GM12892 (cell line): ENCODE measurements at regions not wholly inside any gene's neighbourhood (a gene's known extent, or its start where the extent isn't known, plus 50 kb on each side); places are given as distances from the start of the nearest gene placed in this dataset.
A peak's percentile ranks its signal among the peaks of the same experiment; 100 is the strongest.

Experiments used
- DNase-seq: peaks from one replicate; pipeline ENCODE4 v3.0.0; 2011; ENCODE audit not compliant: insufficient read length
- FAIRE-seq: peaks from 2 replicates; lab custom pipeline; 2011; peaks lifted over from hg19 to GRCh38; lab: Jason Lieb, UNC
- POLR2A ChIP-seq: IDR thresholded peaks from 2 replicates; pipeline ENCODE4 v1.6.1; 2011; ENCODE audit warnings: low read depth, low read length, control low read depth
- POLR2AphosphoS5 ChIP-seq: IDR thresholded peaks from 2 replicates; pipeline ENCODE4 v1.6.1; 2011; ENCODE audit warnings: low read depth, low read length, control low read depth
- TAF1 ChIP-seq: IDR thresholded peaks from 2 replicates; pipeline ENCODE4 v1.6.1; 2011; ENCODE audit warnings: low read depth, mild to moderate bottlenecking, control low read depth, low read length, borderline replicate concordance

GRCh38 chr2:201969938-201970785 is 63.5 kb upstream of the FZD7 start:
- DNase-seq (no peak), FAIRE-seq (no peak)
- TF ChIP-seq TAF1 (no peak), POLR2AphosphoS5 (no peak), POLR2A (no peak)

- TF ChIP-seq POLR2AphosphoS5 (no peak), TAF1 (no peak), POLR2A (no peak)
- no peak for FAIRE-seq
- DNase-seq = no peak
Measured at GRCh38 chr2:201970786-201971108, 62.9 kb upstream of the FZD7 start.

DNA sequence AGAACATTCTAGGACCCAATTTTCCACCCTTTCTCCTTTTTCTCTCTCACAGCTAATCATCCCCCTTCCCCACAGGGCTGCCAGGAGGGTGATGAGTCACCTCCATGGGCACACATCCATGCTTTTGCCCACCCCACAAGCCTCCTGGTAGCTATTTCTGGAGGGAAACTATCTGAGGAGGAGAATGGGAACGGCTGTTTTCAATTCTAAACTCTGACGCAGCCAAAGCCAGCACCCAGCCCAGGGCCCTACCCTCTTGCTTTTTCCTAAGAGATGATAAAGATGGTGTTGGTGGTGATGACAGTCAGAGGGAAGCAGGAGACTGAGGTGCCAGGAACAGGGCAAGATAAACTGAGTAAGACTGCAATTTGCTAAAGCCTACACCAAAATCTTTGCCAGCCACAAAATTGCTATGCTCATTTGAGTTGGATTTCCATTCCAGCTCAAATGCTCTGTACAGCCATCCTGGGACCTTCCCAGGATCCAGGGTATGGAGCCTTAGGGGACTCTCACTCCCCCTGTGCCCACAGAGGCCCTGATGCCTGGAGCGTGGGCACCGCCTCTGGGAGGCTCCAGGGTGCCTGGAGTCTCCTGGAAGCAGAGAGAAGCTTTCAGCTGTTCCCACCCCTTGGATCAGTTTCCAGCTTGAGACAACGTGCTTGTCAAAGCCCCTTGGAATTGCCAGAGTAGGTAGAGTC is 62.0 kb upstream of the FZD7 start:
- FAIRE-seq (no peak), DNase-seq (no peak)
- no peak for TF ChIP-seq POLR2A
- no peak for TF ChIP-seq POLR2AphosphoS5
- no peak for TF ChIP-seq TAF1

DNA sequence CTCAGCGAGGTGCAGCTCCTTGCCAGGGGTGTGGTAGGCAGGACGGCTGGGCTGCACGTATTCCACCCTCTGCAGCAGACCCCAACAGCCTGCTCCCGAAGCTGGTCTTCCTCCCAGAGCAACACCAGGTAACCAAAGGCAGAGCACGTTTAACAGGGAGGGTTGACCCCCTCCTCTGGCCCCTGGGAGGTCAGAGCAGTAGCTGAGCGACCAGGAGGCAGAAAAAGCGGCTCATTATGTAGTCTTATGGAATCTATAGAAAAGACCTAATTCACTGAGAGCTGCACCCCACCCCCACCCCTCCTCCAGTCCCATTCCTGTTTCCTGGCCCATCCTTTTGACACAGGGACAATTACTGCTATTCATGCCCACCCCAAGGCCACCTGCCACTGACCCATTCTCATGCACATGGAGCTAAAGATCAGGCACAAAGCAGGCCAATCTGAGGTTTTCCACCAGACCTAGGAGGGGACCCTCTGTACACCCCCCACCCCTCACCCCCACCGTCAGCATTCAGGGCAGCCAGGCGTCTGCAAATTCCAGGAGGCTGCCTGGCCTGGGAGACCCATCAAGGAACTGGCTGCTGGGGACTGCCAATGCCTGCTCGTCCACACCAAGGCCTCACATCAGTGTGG is 60.9 kb upstream of the FZD7 start:
- DNase-seq = no peak
- no peak for FAIRE-seq

DNA sequence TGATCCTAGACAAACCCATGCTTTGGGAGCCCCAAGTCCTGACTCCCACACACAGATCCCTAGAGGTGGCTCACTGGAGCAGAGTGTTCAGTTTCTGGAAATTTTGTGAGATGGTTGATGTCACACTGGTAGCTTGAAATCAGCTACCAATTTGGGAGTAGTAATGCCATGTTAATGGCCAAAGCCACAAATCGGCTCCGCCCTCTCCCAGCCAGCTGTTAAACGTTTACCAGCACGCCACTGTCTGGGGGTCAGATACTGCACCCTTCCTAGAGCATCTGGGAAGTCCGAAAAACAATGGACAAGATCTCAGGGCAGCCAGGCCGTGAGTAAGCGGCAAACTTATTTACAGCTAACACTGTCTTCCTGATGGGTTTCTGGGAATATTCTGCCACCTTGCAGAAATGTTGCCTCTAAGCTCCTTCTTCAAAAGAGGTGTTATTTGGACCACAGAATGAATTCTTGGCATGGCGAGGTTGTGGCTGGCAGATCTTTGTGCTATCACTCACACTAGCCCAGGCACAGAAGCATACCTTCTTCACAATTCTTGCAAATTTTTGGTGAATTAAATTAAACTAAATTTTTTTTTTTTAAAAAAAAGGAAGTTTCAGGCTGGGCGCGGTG is 60.2 kb upstream of the FZD7 start:
- TF ChIP-seq POLR2AphosphoS5 (no peak), POLR2A (no peak)
- FAIRE-seq (no peak), DNase-seq (no peak)

More for the DNA sequence above, 60.9 kb upstream of the FZD7 start:
- TF ChIP-seq POLR2AphosphoS5 = no peak
- no peak for TF ChIP-seq POLR2A

DNA sequence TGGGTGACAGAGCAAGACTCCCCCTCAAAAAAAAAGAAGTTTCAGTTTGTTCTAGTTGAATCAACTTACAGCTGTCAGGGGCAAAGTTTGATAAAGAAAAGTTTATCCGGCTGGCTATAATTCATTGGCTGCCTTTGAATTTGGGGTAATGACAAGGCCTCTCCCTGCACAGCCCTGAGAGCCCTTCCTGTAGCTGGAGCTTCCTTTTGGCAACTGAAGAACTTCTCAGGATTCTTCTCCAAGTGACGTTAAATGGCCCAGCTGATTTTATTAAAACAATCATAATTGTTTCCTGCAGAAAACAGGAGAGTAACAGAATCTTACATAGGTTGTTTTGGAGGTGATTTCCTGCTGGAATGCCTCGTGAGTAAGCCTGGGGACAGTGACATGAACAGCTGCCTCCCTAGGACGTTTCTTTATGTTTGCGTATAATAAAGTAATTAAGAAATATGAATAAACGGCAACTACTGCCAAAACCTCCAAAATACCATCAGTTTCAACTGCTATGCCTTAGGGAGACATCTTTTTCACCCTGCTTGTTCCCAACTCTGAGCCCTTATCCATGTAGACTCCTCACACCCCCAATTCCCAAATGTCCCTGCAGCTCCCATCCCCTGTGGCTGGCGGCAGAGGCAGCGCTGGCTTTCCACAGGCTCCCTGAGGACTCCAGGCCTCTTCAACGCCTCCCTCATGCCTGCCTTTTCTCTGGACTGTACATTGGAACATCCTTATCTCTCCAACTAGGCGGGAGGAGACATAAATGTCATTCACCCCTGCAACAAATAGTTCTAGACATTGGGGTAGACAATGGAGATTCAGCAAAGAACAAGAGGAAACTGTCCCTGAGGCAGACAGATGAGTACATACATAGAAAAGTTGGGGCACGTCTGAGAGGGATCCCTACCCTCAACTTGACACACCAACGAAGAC is 59.2 kb upstream of the FZD7 start:
- TF ChIP-seq TAF1 (no peak), POLR2AphosphoS5 (no peak), POLR2A (no peak)
- DNase-seq (no peak), FAIRE-seq (no peak)

GRCh38 chr2:201975434-201975833 is 58.2 kb upstream of the FZD7 start:
- no peak for TF ChIP-seq TAF1
- no peak for TF ChIP-seq POLR2AphosphoS5
- FAIRE-seq (no peak), DNase-seq (no peak)

DNA sequence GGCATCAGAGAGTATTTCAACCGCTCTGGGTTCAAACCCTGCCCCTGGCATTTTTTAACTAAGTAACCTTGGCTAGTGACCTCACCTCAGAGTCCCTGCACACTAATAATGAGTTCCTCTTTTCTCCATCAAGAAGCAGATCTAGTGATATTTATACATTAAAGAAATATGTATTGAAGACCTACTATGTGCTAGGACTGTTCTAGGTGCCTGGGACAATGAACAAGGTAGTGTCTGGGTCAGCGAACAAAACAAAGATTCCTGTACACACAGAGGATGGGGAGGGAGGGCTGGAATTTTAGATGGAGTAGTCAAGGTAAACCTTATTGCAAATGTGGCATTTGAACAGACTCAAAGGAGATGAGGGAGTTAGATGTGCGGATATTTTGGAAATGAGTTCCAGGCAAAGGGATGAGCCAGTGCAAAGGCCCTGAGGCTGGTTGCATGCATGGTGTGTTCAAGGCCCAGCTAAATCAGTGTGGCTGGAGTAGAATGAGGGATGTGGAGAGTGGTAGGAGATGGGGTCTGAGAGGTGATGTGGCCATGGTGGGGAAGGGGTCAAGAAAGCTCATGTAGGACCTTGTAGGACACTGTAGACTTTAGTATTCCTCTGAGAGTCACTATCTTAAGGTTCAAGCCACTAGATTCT is 57.6 kb upstream of the FZD7 start:
- no peak for FAIRE-seq
- TF ChIP-seq TAF1 = no peak

GRCh38 chr2:201977651-201978050 is 56.0 kb upstream of the FZD7 start:
- DNase-seq (no peak), FAIRE-seq (peak; percentile 48)
- no peak for TF ChIP-seq POLR2A
- TF ChIP-seq TAF1 = no peak
- no peak for TF ChIP-seq POLR2AphosphoS5

More for the DNA sequence above, 57.6 kb upstream of the FZD7 start:
- no peak for DNase-seq

GRCh38 chr2:201978333-201978732 is 55.3 kb upstream of the FZD7 start:
- DNase-seq = no peak
- TF ChIP-seq POLR2AphosphoS5 (no peak), POLR2A (no peak), TAF1 (no peak)
- FAIRE-seq = peak; percentile 44
